Amniotic epithelial cell (primary cell): ENCODE measurements at regions not wholly inside any gene's neighbourhood (a gene's known extent, or its start where the extent isn't known, plus 50 kb on each side); places are given as distances from the start of the nearest gene placed in this dataset.
A peak's percentile ranks its signal among the peaks of the same experiment; 100 is the strongest.

ENCODE experiments used
- DNase-seq: peaks from one replicate; pipeline ENCODE4 v3.0.0-alpha.2; 2010; ENCODE audit warnings: low read depth

- DNase-seq, result peak; percentile 91
Observed at GRCh38 chr2:118738524-118739308, 108.7 kb downstream of the EN1 start.

GRCh38 chr2:118738106-118738505 is 109.3 kb downstream of the EN1 start:
- no peak for DNase-seq

GRCh38 chr2:118737684-118738083 is 109.8 kb downstream of the EN1 start:
- no peak for DNase-seq

- DNase-seq, result no peak
Observed at GRCh38 chr2:118732432-118732831, 115.0 kb downstream of the EN1 start.

- no peak for DNase-seq
Observed at GRCh38 chr2:118731413-118731812, 116.0 kb downstream of the EN1 start.

- DNase-seq, result no peak
Observed at GRCh38 chr2:118730405-118730804, 117.0 kb downstream of the EN1 start.

- DNase-seq, result no peak
Observed at GRCh38 chr2:118729760-118730159, 117.7 kb downstream of the EN1 start.

- no peak for DNase-seq
Observed at GRCh38 chr2:118728984-118729383, 118.5 kb downstream of the EN1 start.

- DNase-seq, result no peak
Observed at GRCh38 chr2:118726821-118727220, 120.6 kb downstream of the EN1 start.

- DNase-seq, result peak; percentile 1
Observed at GRCh38 chr2:118723394-118723793, 124.1 kb downstream of the EN1 start.

GRCh38 chr2:118722976-118723375 is 124.5 kb downstream of the EN1 start:
- no peak for DNase-seq

GRCh38 chr2:118721817-118722551 is 125.5 kb downstream of the EN1 start:
- no peak for DNase-seq

GRCh38 chr2:118720866-118721265 is 126.6 kb downstream of the EN1 start:
- DNase-seq, result no peak

- no peak for DNase-seq
Observed at GRCh38 chr2:118718921-118719320, 128.5 kb downstream of the EN1 start.

- no peak for DNase-seq
Observed at GRCh38 chr2:118716102-118716501, 131.3 kb downstream of the EN1 start.

GRCh38 chr2:118714118-118714517 is 133.3 kb downstream of the EN1 start:
- DNase-seq, result no peak

GRCh38 chr2:118711603-118712002 is 135.8 kb downstream of the EN1 start:
- DNase-seq, result no peak

- no peak for DNase-seq
Observed at GRCh38 chr2:118710481-118710880, 137.0 kb downstream of the EN1 start.

- DNase-seq, result peak; percentile 10
Observed at GRCh38 chr2:118709786-118710185, 137.7 kb downstream of the EN1 start.

GRCh38 chr2:118706844-118707243 is 140.6 kb downstream of the EN1 start:
- DNase-seq, result no peak

- no peak for DNase-seq
Observed at GRCh38 chr2:118706371-118706770, 141.1 kb downstream of the EN1 start.

- DNase-seq, result peak; percentile 35
Observed at GRCh38 chr2:118705032-118705431, 142.4 kb downstream of the EN1 start.

GRCh38 chr2:118699447-118700175 is 147.8 kb downstream of the EN1 start:
- DNase-seq, result no peak
